ENCODE measurements at regions not wholly inside any gene's neighbourhood (a gene's known extent, or its start where the extent isn't known, plus 50 kb on each side); places are given as distances from the start of the nearest gene placed in this dataset.

GRCh38 chr7:81503771-81504170 is 266.1 kb downstream of the HGF start:
- H3F3A ChIP-seq (ENCODE audit: low read depth) = no peaks in the 10 kb centered on the region
- H3K79me2 ChIP-seq (ENCODE audit: insufficient read depth, low read length) = no peaks in the 10 kb centered on the region
- H4K20me1 ChIP-seq (ENCODE audit: insufficient read depth, low read length, poor library complexity, severe bottlenecking) = no peaks in the 10 kb centered on the region
- no peaks in the 10 kb centered on the region for H3K4me1 ChIP-seq (ENCODE audit: insufficient read depth, low read length, poor library complexity, severe bottlenecking)
- no peak overlapping the region for H3K9ac ChIP-seq (ENCODE audit: low read depth, low read length, poor library complexity, severe bottlenecking)
- H2AFZ ChIP-seq (ENCODE audit: low read length) = no peak overlapping the region
- TF ChIP-seq CTCF (conservative IDR thresholded peaks at IDR 0.05; ENCODE audit: low read length) (no peak), EZH2phosphoT487 (IDR thresholded peaks at IDR 0.05; ENCODE audit: borderline replicate concordance) (no peak)
- no peaks in the 10 kb centered on the region for H3K9me2 ChIP-seq (replicated peaks; ENCODE audit: low read depth, low read length)
- H3K4me3 ChIP-seq (ENCODE audit: low read length, poor library complexity, severe bottlenecking) = no peak overlapping the region
- H3K9me3 ChIP-seq (ENCODE audit: insufficient read depth, low read depth, low read length) = no peaks in the 10 kb centered on the region
- no peaks in the 10 kb centered on the region for H3K36me3 ChIP-seq (ENCODE audit: insufficient read depth, low read length)
- no peak overlapping the region for H3K4me2 ChIP-seq (ENCODE audit: low read depth, low read length, poor library complexity, severe bottlenecking)
- no peaks in the 10 kb centered on the region for H3K27me3 ChIP-seq (ENCODE audit: insufficient read depth, low read length, poor library complexity, severe bottlenecking)

- Histone ChIP-seq H3K4me1 (ENCODE audit: insufficient read depth, low read length, poor library complexity, severe bottlenecking) (no peaks in the 10 kb centered on the region), H3K36me3 (ENCODE audit: insufficient read depth, low read length) (no peaks in the 10 kb centered on the region), H3K79me2 (ENCODE audit: insufficient read depth, low read length) (no peaks in the 10 kb centered on the region), H3K9me2 (replicated peaks; ENCODE audit: low read depth, low read length) (no peaks in the 10 kb centered on the region), H4K20me1 (ENCODE audit: insufficient read depth, low read length, poor library complexity, severe bottlenecking) (no peaks in the 10 kb centered on the region), H3K9ac (ENCODE audit: low read depth, low read length, poor library complexity, severe bottlenecking) (no peak overlapping the region), H3K4me2 (ENCODE audit: low read depth, low read length, poor library complexity, severe bottlenecking) (no peak overlapping the region), H2AFZ (ENCODE audit: low read length) (no peak overlapping the region), H3K9me3 (ENCODE audit: insufficient read depth, low read depth, low read length) (no peaks in the 10 kb centered on the region), H3K27me3 (ENCODE audit: insufficient read depth, low read length, poor library complexity, severe bottlenecking) (no peaks in the 10 kb centered on the region), H3K4me3 (ENCODE audit: low read length, poor library complexity, severe bottlenecking) (no peak overlapping the region), H3F3A (ENCODE audit: low read depth) (no peaks in the 10 kb centered on the region)
- TF ChIP-seq CTCF (conservative IDR thresholded peaks at IDR 0.05; ENCODE audit: low read length) (no peak), EZH2phosphoT487 (IDR thresholded peaks at IDR 0.05; ENCODE audit: borderline replicate concordance) (no peak)
Measured at GRCh38 chr7:81503336-81503735, 266.5 kb downstream of the HGF start.

- TF ChIP-seq CTCF (conservative IDR thresholded peaks at IDR 0.05; ENCODE audit: low read length) = peak; percentile 54
- no peak for TF ChIP-seq EZH2phosphoT487 (IDR thresholded peaks at IDR 0.05; ENCODE audit: borderline replicate concordance)
- H3K9me2 ChIP-seq (replicated peaks; ENCODE audit: low read depth, low read length) = no peaks in the 10 kb centered on the region
- H3K9ac ChIP-seq (ENCODE audit: low read depth, low read length, poor library complexity, severe bottlenecking) = no peak overlapping the region
- H3K4me2 ChIP-seq (ENCODE audit: low read depth, low read length, poor library complexity, severe bottlenecking) = no peak overlapping the region
- no peak overlapping the region for H2AFZ ChIP-seq (ENCODE audit: low read length)
- no peaks in the 10 kb centered on the region for H3F3A ChIP-seq (ENCODE audit: low read depth)
- no peaks in the 10 kb centered on the region for H3K4me1 ChIP-seq (ENCODE audit: insufficient read depth, low read length, poor library complexity, severe bottlenecking)
- H4K20me1 ChIP-seq (ENCODE audit: insufficient read depth, low read length, poor library complexity, severe bottlenecking) = no peaks in the 10 kb centered on the region
- no peak overlapping the region for H3K4me3 ChIP-seq (ENCODE audit: low read length, poor library complexity, severe bottlenecking)
- H3K79me2 ChIP-seq (ENCODE audit: insufficient read depth, low read length) = no peaks in the 10 kb centered on the region
- no peaks in the 10 kb centered on the region for H3K36me3 ChIP-seq (ENCODE audit: insufficient read depth, low read length)
- H3K27me3 ChIP-seq (ENCODE audit: insufficient read depth, low read length, poor library complexity, severe bottlenecking) = no peaks in the 10 kb centered on the region
- no peaks in the 10 kb centered on the region for H3K9me3 ChIP-seq (ENCODE audit: insufficient read depth, low read depth, low read length)
Measured at GRCh38 chr7:81501220-81501619, 268.6 kb downstream of the HGF start.
